Esophagus squamous epithelium (tissue), 4 donors: ENCODE measurements at regions not wholly inside any gene's neighbourhood (a gene's known extent, or its start where the extent isn't known, plus 50 kb on each side); places are given as distances from the start of the nearest gene placed in this dataset.

Experiments
- CTCF ChIP-seq, 6 experiments: fragments of 450-650 bp in 4 of 6; fragments of 200-600 bp in 2 of 6; sonication (generic) in 2 of 6; IDR thresholded peaks; one replicate each; pipeline ENCODE4 v1.5.1; 2016 to 2019; ENCODE audit warnings: antibody characterized with exemption in 6 of 6, mild to moderate bottlenecking in 4 of 6, moderate library complexity in 4 of 6
- POLR2A ChIP-seq, 4 donors: fragments of 450-650 bp; IDR thresholded peaks; one replicate each; pipeline ENCODE4 v1.6.1; 2017; ENCODE audit warnings: antibody characterized with exemption in 4 of 4, mild to moderate bottlenecking in 4 of 4, moderate library complexity in 3 of 4

DNA sequence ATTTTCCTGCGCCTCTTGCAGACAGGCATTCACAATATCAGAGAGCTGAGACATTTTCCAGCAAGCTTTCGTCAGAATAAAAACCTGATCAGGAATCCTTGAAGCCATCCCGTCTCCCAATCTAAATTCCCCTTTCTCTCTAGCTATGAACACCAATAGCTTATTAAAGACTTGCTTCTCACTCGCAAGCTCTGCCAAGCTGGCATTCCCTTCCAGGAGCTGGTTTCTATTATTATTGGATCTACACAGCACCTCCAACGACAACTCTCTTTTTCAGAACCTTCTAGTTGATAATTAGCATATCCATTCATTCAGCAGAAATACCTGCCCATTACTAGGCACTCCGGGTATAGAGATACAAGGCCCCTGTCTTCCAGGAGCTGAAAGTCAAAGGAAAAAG, 350.3 kb downstream of the MTX2 start:
- TF ChIP-seq CTCF (IDR thresholded peaks at IDR 0.05) (no peak), POLR2A (IDR thresholded peaks at IDR 0.05) (no peak)
